ENCODE measurements at regions not wholly inside any gene's neighbourhood (a gene's known extent, or its start where the extent isn't known, plus 50 kb on each side); places are given as distances from the start of the nearest gene placed in this dataset.

GRCh38 chr3:76961284-76961683 lies 78.6 kb upstream of the ROBO2 start:
- H3K27ac ChIP-seq, result no peak overlapping the region
- no peaks in the 10 kb centered on the region for H3K36me3 ChIP-seq
- TF ChIP-seq, protein P1, sequence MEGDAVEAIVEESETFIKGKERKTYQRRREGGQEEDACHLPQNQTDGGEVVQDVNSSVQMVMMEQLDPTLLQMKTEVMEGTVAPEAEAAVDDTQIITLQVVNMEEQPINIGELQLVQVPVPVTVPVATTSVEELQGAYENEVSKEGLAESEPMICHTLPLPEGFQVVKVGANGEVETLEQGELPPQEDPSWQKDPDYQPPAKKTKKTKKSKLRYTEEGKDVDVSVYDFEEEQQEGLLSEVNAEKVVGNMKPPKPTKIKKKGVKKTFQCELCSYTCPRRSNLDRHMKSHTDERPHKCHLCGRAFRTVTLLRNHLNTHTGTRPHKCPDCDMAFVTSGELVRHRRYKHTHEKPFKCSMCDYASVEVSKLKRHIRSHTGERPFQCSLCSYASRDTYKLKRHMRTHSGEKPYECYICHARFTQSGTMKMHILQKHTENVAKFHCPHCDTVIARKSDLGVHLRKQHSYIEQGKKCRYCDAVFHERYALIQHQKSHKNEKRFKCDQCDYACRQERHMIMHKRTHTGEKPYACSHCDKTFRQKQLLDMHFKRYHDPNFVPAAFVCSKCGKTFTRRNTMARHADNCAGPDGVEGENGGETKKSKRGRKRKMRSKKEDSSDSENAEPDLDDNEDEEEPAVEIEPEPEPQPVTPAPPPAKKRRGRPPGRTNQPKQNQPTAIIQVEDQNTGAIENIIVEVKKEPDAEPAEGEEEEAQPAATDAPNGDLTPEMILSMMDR (IDR thresholded peaks at IDR 0.05), result no peak
- H3K9me3 ChIP-seq, result no peaks in the 10 kb centered on the region
- no peak for DNase-seq (ENCODE audit: low spot score)
- no peak overlapping the region for H3K4me3 ChIP-seq
- H3K4me1 ChIP-seq, result no peaks in the 10 kb centered on the region
- H3K27me3 ChIP-seq, result no peaks in the 10 kb centered on the region

DNA sequence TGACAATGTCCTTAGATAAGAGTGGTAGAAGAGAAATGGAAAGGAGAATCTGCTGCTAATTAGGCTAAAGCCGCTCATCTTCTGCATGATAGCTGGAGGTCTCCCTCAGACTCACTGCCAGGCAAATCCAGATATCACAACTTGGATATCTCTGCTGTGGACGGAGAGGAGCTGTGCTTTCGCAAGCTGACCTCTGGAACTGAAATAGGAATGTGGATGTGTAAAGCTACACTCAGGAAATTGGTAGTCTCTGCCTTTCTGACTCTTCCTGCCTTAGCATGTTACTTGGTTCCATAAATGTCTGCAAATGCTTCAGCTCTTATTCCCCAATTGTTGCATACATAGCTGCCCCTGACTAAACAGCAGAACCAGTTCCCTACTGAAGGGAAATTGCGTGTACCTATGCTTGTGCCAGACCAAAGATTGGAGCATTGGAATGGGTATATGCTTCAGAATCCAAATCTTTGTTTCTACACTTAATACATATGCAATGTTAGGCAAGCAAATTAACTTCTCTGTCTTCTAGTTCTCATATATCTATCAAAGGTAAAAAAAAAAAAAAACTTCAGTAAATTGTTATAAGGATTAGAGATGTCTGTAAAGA lies 74.7 kb upstream of the ROBO2 start:
- H3K4me3 ChIP-seq, result no peak overlapping the region
- no peaks in the 10 kb centered on the region for H3K36me3 ChIP-seq
- no peaks in the 10 kb centered on the region for H3K9me3 ChIP-seq
- no peak overlapping the region for H3K27ac ChIP-seq
- TF ChIP-seq, protein P1 (IDR thresholded peaks at IDR 0.05), result no peak
- no peaks in the 10 kb centered on the region for H3K27me3 ChIP-seq
- H3K4me1 ChIP-seq, result no peaks in the 10 kb centered on the region
- no peak for DNase-seq (ENCODE audit: low spot score)

GRCh38 chr3:76969471-76969870 lies 70.4 kb upstream of the ROBO2 start:
- H3K4me3 ChIP-seq, result no peak overlapping the region
- H3K27ac ChIP-seq, result no peak overlapping the region
- H3K27me3 ChIP-seq, result no peaks in the 10 kb centered on the region
- H3K4me1 ChIP-seq, result no peaks in the 10 kb centered on the region
- no peaks in the 10 kb centered on the region for H3K36me3 ChIP-seq
- TF ChIP-seq, protein P1 (IDR thresholded peaks at IDR 0.05), result no peak
- DNase-seq (ENCODE audit: low spot score), result no peak
- H3K9me3 ChIP-seq, result no peaks in the 10 kb centered on the region

DNA sequence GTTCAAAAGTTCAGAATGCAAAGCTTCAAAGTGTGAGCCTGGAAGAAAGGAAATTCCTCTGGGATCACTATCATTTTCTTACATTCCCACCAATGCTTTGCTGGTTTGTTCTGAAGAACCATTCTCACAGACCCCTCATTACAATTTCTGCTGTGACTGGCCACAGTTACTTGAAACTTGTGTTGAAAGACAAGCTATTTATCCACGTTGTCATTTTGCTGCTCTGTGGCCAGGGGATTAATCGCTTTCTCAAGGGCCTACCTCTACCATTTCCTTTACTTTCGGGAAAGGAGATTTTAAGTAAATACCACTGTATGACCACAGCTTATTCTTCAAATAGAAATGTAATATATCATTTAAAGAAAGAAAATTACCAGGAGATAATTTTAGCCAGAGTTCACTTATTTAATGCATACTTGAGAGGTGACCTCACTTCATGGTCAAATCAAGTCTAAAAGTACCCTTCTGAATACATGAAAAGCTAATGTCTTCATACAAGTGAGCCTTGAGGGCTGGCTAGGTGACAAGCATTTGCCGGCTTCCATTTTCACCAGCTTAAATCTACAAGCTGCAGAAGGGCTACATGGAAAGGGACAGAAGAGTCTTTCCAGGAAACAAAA lies 69.8 kb upstream of the ROBO2 start:
- no peaks in the 10 kb centered on the region for H3K9me3 ChIP-seq
- H3K4me1 ChIP-seq, result no peaks in the 10 kb centered on the region

DNA sequence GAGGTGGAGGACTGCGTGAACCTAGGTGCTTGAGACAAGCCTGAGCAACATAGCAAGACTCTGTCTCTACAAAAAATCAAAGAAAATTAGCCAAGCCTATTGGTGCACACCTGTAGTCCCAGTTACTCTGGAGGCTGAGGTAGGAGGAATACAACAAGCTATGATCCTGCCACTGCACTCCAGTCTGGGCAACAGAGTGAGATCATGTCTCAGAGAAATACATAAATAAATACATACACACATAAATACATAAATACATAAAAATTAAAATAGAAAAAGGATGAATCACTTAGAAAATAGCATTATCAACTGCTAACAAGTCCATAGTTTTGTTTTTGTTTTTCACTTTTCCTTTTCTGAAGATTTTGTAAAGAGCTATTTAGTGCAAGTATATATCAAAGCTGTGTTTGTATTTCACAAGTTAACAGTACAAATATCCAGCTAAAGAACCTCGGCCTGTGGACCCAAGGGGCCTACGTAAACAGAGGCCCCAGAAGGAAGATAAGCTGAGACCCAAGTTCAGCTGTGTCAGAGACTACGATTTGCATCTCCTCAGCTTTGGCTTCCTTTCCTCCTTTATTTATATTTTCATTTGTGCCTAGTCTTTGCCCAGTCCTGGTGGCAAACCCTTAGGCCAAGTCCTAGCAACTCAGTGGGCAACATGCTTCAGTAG lies 67.1 kb upstream of the ROBO2 start:
- no peaks in the 10 kb centered on the region for H3K27me3 ChIP-seq
- no peaks in the 10 kb centered on the region for H3K36me3 ChIP-seq
- TF ChIP-seq, protein P1 (IDR thresholded peaks at IDR 0.05), result no peak
- H3K27ac ChIP-seq, result no peak overlapping the region
- no peak for DNase-seq (ENCODE audit: low spot score)
- H3K4me1 ChIP-seq, result no peaks in the 10 kb centered on the region
- H3K9me3 ChIP-seq, result no peaks in the 10 kb centered on the region
- H3K4me3 ChIP-seq, result no peak overlapping the region

More for the DNA sequence above, 69.8 kb upstream of the ROBO2 start:
- H3K27me3 ChIP-seq, result no peaks in the 10 kb centered on the region
- TF ChIP-seq, protein P1 (IDR thresholded peaks at IDR 0.05), result no peak
- H3K27ac ChIP-seq, result no peak overlapping the region
- no peak overlapping the region for H3K4me3 ChIP-seq
- DNase-seq (ENCODE audit: low spot score), result no peak
- no peaks in the 10 kb centered on the region for H3K36me3 ChIP-seq
